Sigmoid colon (tissue), 6 donors: ENCODE measurements at regions not wholly inside any gene's neighbourhood (a gene's known extent, or its start where the extent isn't known, plus 50 kb on each side); places are given as distances from the start of the nearest gene placed in this dataset.

Experiments
- DNase-seq: peaks from one replicate; pipeline ENCODE4 v3.0.0-alpha.2; 2019
- H3K27ac ChIP-seq, 4 donors: fragments of 200-600 bp; sonication (generic); one replicate each; pipeline ENCODE4 v1.5.1; 2016 to 2019; ENCODE audit warnings: mild to moderate bottlenecking in 1 of 4
- H3K27me3 ChIP-seq, 3 donors: fragments of 200-600 bp; sonication (generic); one replicate each; pipeline ENCODE4 v1.5.1; 2019; ENCODE audit warnings: mild to moderate bottlenecking in 1 of 3
- H3K36me3 ChIP-seq, 4 donors: fragments of 200-600 bp; sonication (generic); one replicate each; pipeline ENCODE4 v1.5.1; 2016 to 2019
- H3K4me1 ChIP-seq, 4 donors: fragments of 200-600 bp; sonication (generic); one replicate each; pipeline ENCODE4 v1.5.1; 2017 to 2019
- H3K4me3 ChIP-seq, 4 donors: fragments of 200-600 bp; sonication (generic); one replicate each; pipeline ENCODE4 v1.5.1; 2017 to 2019; ENCODE audit warnings: mild to moderate bottlenecking in 2 of 4, moderate library complexity in 1 of 4
- H3K9me3 ChIP-seq, 4 donors: fragments of 200-600 bp in 3 of 4; sonication (generic) in 3 of 4; one replicate each; pipeline versions ENCODE4 v1.5.1 to v1.6.1; 2013 to 2019
- CTCF ChIP-seq, 4 experiments: fragments of 450-650 bp in 3 of 4; fragments of 200-600 bp in 1 of 4; IDR thresholded peaks; one replicate each; pipeline ENCODE4 v1.5.1; 2016 to 2019; ENCODE audit warnings: antibody characterized with exemption in 4 of 4, mild to moderate bottlenecking in 3 of 4, moderate library complexity in 2 of 4
- EP300 ChIP-seq, 4 donors: sonication (generic); formaldehyde crosslinking; IDR thresholded peaks; one replicate each; pipeline ENCODE4 v1.6.1; 2017; ENCODE audit warnings: antibody characterized with exemption in 4 of 4
- POLR2A ChIP-seq, 2 donors: fragments of 450-650 bp; IDR thresholded peaks; one replicate each; pipeline ENCODE4 v1.6.1; 2016; ENCODE audit warnings: antibody characterized with exemption in 2 of 2, mild to moderate bottlenecking in 2 of 2, moderate library complexity in 2 of 2
- POLR2AphosphoS5 ChIP-seq, 4 donors: sonication (generic); formaldehyde crosslinking; IDR thresholded peaks; one replicate each; pipeline ENCODE4 v1.6.1; 2017; ENCODE audit warnings: antibody characterized with exemption in 4 of 4
- WGBS, 2 donors: extraction: QIAGEN DNeasy Blood & Tissue Kit; methylation state at CpG; one replicate each; pipeline ENCODE4 v1.1.7; 2013; 5-methylcytosine and 5-hydroxymethylcytosine counted together
- intact Hi-C: fragments of 100-400 bp; cut with DNase I; formaldehyde crosslinking; loops from one replicate; pipeline ENCODE4 v1.15.1; 2023
- donor health status: healthy with polysubstance abuse.
- donor health status: healthy.

GRCh38 chr5:115469904-115470516 is 74.6 kb downstream of the FEM1C start:
- no peak for TF ChIP-seq CTCF (IDR thresholded peaks at IDR 0.05)
- no peak for TF ChIP-seq EP300 (IDR thresholded peaks at IDR 0.05)
- TF ChIP-seq POLR2AphosphoS5 (IDR thresholded peaks at IDR 0.05) = no peak
- no peak for TF ChIP-seq POLR2A (IDR thresholded peaks at IDR 0.05)
- Histone ChIP-seq H3K36me3 (no peaks in the 10 kb centered on the region), H3K4me1 (no peaks in the 10 kb centered on the region), H3K27ac (no peak overlapping the region), H3K4me3 (no peak overlapping the region), H3K9me3 (no peaks in the 10 kb centered on the region), H3K27me3 (no peaks in the 10 kb centered on the region)
- 82 to 86% methylated on average over 8 of the region's 8 CpGs for WGBS, 2 donors
- no peak for DNase-seq
- intact Hi-C loops = no loop called here

DNA sequence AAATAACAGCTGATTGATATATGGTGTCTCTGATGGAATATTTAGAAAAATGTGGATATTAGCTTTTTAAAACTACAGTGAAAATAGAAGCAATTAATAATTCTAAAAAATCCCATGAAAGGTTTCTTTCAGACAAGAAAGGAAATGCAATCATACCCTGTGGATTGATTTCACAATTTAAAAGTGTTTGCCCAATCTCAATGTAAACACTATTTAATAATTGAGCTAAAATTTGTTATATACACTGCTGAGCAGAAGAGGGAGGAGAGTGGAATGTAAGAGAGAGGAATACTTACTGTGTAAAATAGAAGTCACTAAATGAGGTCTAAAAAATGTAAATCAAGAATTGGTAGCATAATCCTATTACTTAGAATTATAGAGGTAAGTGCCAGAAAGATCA is 76.9 kb downstream of the FEM1C start:
- TF ChIP-seq EP300 (IDR thresholded peaks at IDR 0.05) (no peak), CTCF (IDR thresholded peaks at IDR 0.05) (no peak), POLR2A (IDR thresholded peaks at IDR 0.05) (no peak)
- intact Hi-C loops = no loop called here
- H3K27ac ChIP-seq = no peak overlapping the region

DNA sequence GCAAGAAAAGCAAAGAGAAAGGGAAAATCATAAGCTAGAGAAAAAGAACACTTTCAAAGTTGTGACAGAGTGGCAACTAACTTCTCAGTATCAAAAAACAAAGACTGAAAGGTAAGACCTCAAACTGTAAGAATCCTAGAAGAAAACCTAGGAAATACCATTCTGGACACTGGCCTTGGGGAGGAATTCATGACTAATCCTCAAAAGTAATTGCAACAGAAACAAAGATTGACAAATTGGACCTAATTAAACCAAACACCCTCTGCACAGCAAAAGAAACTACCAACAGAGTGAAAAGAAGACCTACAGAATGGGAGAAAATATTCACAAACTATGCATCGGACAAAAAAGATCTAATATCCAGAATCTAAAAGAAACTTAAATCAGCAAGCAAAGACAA is 79.1 kb downstream of the FEM1C start:
- intact Hi-C loops = no loop called here
- 96 to 99% methylated on average over 1 of the region's 1 CpG for WGBS, 2 donors
- TF ChIP-seq CTCF (IDR thresholded peaks at IDR 0.05) = no peak
- TF ChIP-seq POLR2A (IDR thresholded peaks at IDR 0.05) = no peak
- TF ChIP-seq EP300 (IDR thresholded peaks at IDR 0.05) = no peak
- TF ChIP-seq POLR2AphosphoS5 (IDR thresholded peaks at IDR 0.05) = no peak
- H3K9me3 ChIP-seq = no peaks in the 10 kb centered on the region
- H3K27ac ChIP-seq = no peak overlapping the region
- no peaks in the 10 kb centered on the region for H3K36me3 ChIP-seq
- no peak overlapping the region for H3K4me3 ChIP-seq
- H3K4me1 ChIP-seq = peaks cover 0 to 2% (median 0%) of the 10 kb centered on the region in 4 donors
- no peaks in the 10 kb centered on the region for H3K27me3 ChIP-seq
- no peak for DNase-seq

More for the DNA sequence above, 76.9 kb downstream of the FEM1C start:
- H3K4me1 ChIP-seq = no peaks in the 10 kb centered on the region
- no peaks in the 10 kb centered on the region for H3K9me3 ChIP-seq
- H3K36me3 ChIP-seq = no peaks in the 10 kb centered on the region
- no peak overlapping the region for H3K4me3 ChIP-seq
- DNase-seq = no peak
- H3K27me3 ChIP-seq = no peaks in the 10 kb centered on the region

DNA sequence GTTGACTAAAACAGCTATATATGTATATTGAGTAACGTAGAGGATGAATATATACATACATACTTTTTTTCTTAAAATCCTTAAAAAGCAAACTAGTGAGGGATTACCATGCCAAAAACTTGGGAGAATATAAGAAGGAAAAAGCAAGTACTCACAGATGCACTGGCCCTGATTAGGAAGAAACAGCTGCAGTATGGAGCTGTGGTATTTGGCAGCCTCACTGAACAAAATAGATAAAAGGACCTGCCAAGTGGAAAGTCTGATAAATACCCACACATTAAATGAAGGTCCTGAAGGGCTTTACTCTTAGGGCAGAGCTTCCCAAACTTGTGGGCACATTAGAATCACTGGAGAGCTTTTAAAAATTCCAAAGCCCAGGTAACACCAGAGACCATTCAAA is 80.6 kb downstream of the FEM1C start:
- Histone ChIP-seq H3K4me1 (peaks cover 0 to 8% (median 3%) of the 10 kb centered on the region in 4 donors), H3K4me3 (no peak overlapping the region), H3K27ac (no peak overlapping the region), H3K27me3 (no peaks in the 10 kb centered on the region), H3K9me3 (no peaks in the 10 kb centered on the region), H3K36me3 (no peaks in the 10 kb centered on the region)
- intact Hi-C loops = no loop called here
- TF ChIP-seq POLR2A (IDR thresholded peaks at IDR 0.05) (no peak), POLR2AphosphoS5 (IDR thresholded peaks at IDR 0.05) (no peak), CTCF (IDR thresholded peaks at IDR 0.05) (no peak), EP300 (IDR thresholded peaks at IDR 0.05) (no peak)
- no peak for DNase-seq
- 76 to 78% methylated on average over 1 of the region's 1 CpG for WGBS, 2 donors
